ENCODE measurements at regions not wholly inside any gene's neighbourhood (a gene's known extent, or its start where the extent isn't known, plus 50 kb on each side); places are given as distances from the start of the nearest gene placed in this dataset.

GRCh38 chr6:20313051-20313450 lies 88.6 kb upstream of the E2F3 start:
- DNase-seq (ENCODE audit: low read depth in 2 of 2) = no peak

- DNase-seq (ENCODE audit: low read depth in 2 of 2) = no peak
Measured at GRCh38 chr6:20313960-20314530, 87.6 kb upstream of the E2F3 start.

- no peak for DNase-seq (ENCODE audit: low read depth in 2 of 2)
Measured at GRCh38 chr6:20314866-20315845, 86.5 kb upstream of the E2F3 start.

- no peak for DNase-seq (ENCODE audit: low read depth in 2 of 2)
Measured at GRCh38 chr6:20317430-20317829, 84.2 kb upstream of the E2F3 start.

- DNase-seq (ENCODE audit: low read depth in 2 of 2) = no peak
Measured at GRCh38 chr6:20318851-20319387, 82.8 kb upstream of the E2F3 start.

GRCh38 chr6:20319520-20320357 lies 81.9 kb upstream of the E2F3 start:
- peak; percentile 26 to 51 for DNase-seq (ENCODE audit: low read depth in 2 of 2)

- DNase-seq (ENCODE audit: low read depth in 2 of 2) = no peak
Measured at GRCh38 chr6:20325641-20326421, 75.8 kb upstream of the E2F3 start.

- no peak for DNase-seq (ENCODE audit: low read depth in 2 of 2)
Measured at GRCh38 chr6:20326422-20326728, 75.3 kb upstream of the E2F3 start.

- DNase-seq (ENCODE audit: low read depth in 2 of 2) = no peak
Measured at GRCh38 chr6:20327141-20327540, 74.5 kb upstream of the E2F3 start.

- no peak for DNase-seq (ENCODE audit: low read depth in 2 of 2)
Measured at GRCh38 chr6:20328266-20328923, 73.3 kb upstream of the E2F3 start.

- DNase-seq (ENCODE audit: low read depth in 2 of 2) = no peak
Measured at GRCh38 chr6:20328924-20329300, 72.8 kb upstream of the E2F3 start.

- DNase-seq (ENCODE audit: low read depth in 2 of 2) = no peak
Measured at GRCh38 chr6:20331042-20331441, 70.6 kb upstream of the E2F3 start.

GRCh38 chr6:20331625-20332024 lies 70.1 kb upstream of the E2F3 start:
- DNase-seq (ENCODE audit: low read depth in 2 of 2) = no peak

- no peak for DNase-seq (ENCODE audit: low read depth in 2 of 2)
Measured at GRCh38 chr6:20332441-20333006, 69.2 kb upstream of the E2F3 start.

GRCh38 chr6:20333721-20334269 lies 67.9 kb upstream of the E2F3 start:
- DNase-seq (ENCODE audit: low read depth in 2 of 2) = no peak

GRCh38 chr6:20334334-20334733 lies 67.3 kb upstream of the E2F3 start:
- DNase-seq (ENCODE audit: low read depth in 2 of 2) = no peak

GRCh38 chr6:20334962-20335361 lies 66.7 kb upstream of the E2F3 start:
- no peak for DNase-seq (ENCODE audit: low read depth in 2 of 2)

GRCh38 chr6:20335872-20336271 lies 65.8 kb upstream of the E2F3 start:
- DNase-seq (ENCODE audit: low read depth in 2 of 2) = no peak

- no peak for DNase-seq (ENCODE audit: low read depth in 2 of 2)
Measured at GRCh38 chr6:20338156-20338555, 63.5 kb upstream of the E2F3 start.

All from stimulated activated CD8-positive, alpha-beta memory T cell treated with anti-CD3 and anti-CD28 coated beads, Interleukin-2, amount 100 ng/mL, for 1 hour (primary cell).